ENCODE measurements at regions not wholly inside any gene's neighbourhood (a gene's known extent, or its start where the extent isn't known, plus 50 kb on each side); places are given as distances from the start of the nearest gene placed in this dataset.

- Histone ChIP-seq H2BK15ac (ENCODE audit: low read depth, low read length) (no peak overlapping the region), H3K18ac (ENCODE audit: low read depth, low read length) (no peak overlapping the region), H3K4ac (ENCODE audit: low read depth, low read length) (no peak overlapping the region), H2BK120ac (ENCODE audit: low read depth, low read length) (no peak overlapping the region), H3K27me3 (ENCODE audit: control insufficient read depth, insufficient read depth, low read length) (no peaks in the 10 kb centered on the region), H4K91ac (ENCODE audit: insufficient read depth, low read depth, low read length) (no peak overlapping the region), H3K9me1 (ENCODE audit: insufficient read depth, low read length) (no peaks in the 10 kb centered on the region), H3K9me3 (ENCODE audit: control insufficient read depth, insufficient read depth, low read length) (no peaks in the 10 kb centered on the region), H3K14ac (replicated peaks; ENCODE audit: low read depth, low read length) (0 out of 2 replicates have a peak overlapping the region, but pooled peaks have one; percentile 3), H3K23ac (ENCODE audit: low read depth, low read length) (no peak overlapping the region), H4K20me1 (ENCODE audit: insufficient read depth, low read length) (no peaks in the 10 kb centered on the region), H3K4me3 (ENCODE audit: insufficient read depth, low read depth, low read length) (no peak overlapping the region), H2BK5ac (ENCODE audit: low read depth, low read length, poor library complexity, severe bottlenecking) (no peak overlapping the region), H2AK5ac (ENCODE audit: low read depth, low read length) (no peak overlapping the region), H3K4me2 (ENCODE audit: low read depth, low read length) (no peak overlapping the region), H3K36me3 (ENCODE audit: control insufficient read depth, insufficient read depth, low read length) (no peaks in the 10 kb centered on the region), H3K27ac (ENCODE audit: insufficient read depth, low read length) (no peak overlapping the region), H3K56ac (ENCODE audit: extremely low read depth, insufficient read depth, low read length) (no peak overlapping the region), H2BK20ac (ENCODE audit: low read depth, low read length) (no peak overlapping the region), H2AK9ac (replicated peaks; ENCODE audit: low read depth, low read length, poor library complexity) (no peak overlapping the region), H3K4me1 (ENCODE audit: control insufficient read depth, insufficient read depth, low read length) (no peaks in the 10 kb centered on the region), H3K79me1 (ENCODE audit: low read depth in 1 of 2, low read length in 2 of 2) (no peaks in the 10 kb centered on the region), H4K5ac (ENCODE audit: low read depth, low read length) (no peak overlapping the region), H4K8ac (ENCODE audit: low read depth in 2 of 2, low read length in 2 of 2) (peak overlapping the region in 1 of 2 experiments; percentile 27; a peak in 1 of 4 replicates), H2AFZ (replicated peaks; ENCODE audit: low read length, poor library complexity) (no peak overlapping the region), H3K9ac (ENCODE audit: low read depth, low read length) (no peak overlapping the region)
- ChIA-PET CTCF (no interaction called here), POLR2A (ENCODE audit: unreplicated experiment) (no interaction called here)
- TF ChIP-seq BHLHE40 (IDR thresholded peaks at IDR 0.05; ENCODE audit: low read depth, low read length) = no peak
- TF ChIP-seq CTCF (conservative IDR thresholded peaks at IDR 0.05; ENCODE audit: low read depth, low read length) = no peak
- TF ChIP-seq CEBPB (IDR thresholded peaks at IDR 0.05; ENCODE audit: low read depth, low read length) = peak; percentile 77
- TF ChIP-seq USF2 (IDR thresholded peaks at IDR 0.05; ENCODE audit: low read depth, low read length) = peak; percentile 58; the same call in 1 of the 2 replicates
- ATAC-seq (ENCODE audit: low read depth) = peak; percentile 32; the same call in 1 of the 2 replicates
- in situ Hi-C loops (cut with MboI; ENCODE audit: low sequenced_read_pairs) = no loop called here
- DNase-seq = peak; percentile 37
- WGBS, 2 experiments (ENCODE audit: extremely low coverage in 2 of 2, insufficient read length in 1 of 2) = no CpG with 5 or more reads among the region's 2 CpGs
- intact Hi-C loops (cut with micrococcal nuclease) = no loop called here
- no TSS peak for BruUV-seq (replicated peaks)
- dilution Hi-C loops (cut with HindIII; ENCODE audit: low sequenced_read_pairs, unreplicated experiment) = no loop called here
These were observed 66.3 kb upstream of the MAD2L1 start for GRCh38 chr4:120132935-120133334.

Data from IMR-90 (cell line).